Endodermal cell (in vitro differentiated cells): ENCODE measurements at regions not wholly inside any gene's neighbourhood (a gene's known extent, or its start where the extent isn't known, plus 50 kb on each side); places are given as distances from the start of the nearest gene placed in this dataset.

Experiments
- DNase-seq: peaks from one replicate; pipeline ENCODE4 v3.0.0-alpha.2; 2017
- H3K27ac ChIP-seq: 2 replicates; pipeline ENCODE4 v1.5.1; 2013; ENCODE audit warnings: mild to moderate bottlenecking, low read depth, low read length, moderate library complexity
- H3K27me3 ChIP-seq: 2 replicates; pipeline ENCODE4 v1.6.1; 2013; ENCODE audit warnings: mild to moderate bottlenecking, low read length, moderate library complexity; ENCODE audit not compliant: insufficient read depth, control insufficient read depth, poor library complexity, severe bottlenecking
- H3K36me3 ChIP-seq: 2 replicates; pipeline ENCODE4 v1.7.0; 2013; ENCODE audit warnings: mild to moderate bottlenecking, low read length, moderate library complexity; ENCODE audit not compliant: control insufficient read depth, insufficient read depth
- H3K4me1 ChIP-seq: one replicate; pipeline ENCODE4 v1.7.0; 2013; ENCODE audit warnings: low read length; ENCODE audit not compliant: control insufficient read depth, insufficient read depth
- H3K4me3 ChIP-seq: 2 replicates; pipeline ENCODE4 v1.5.1; 2013; ENCODE audit warnings: mild to moderate bottlenecking, low read length, moderate library complexity
- H3K9ac ChIP-seq: 2 replicates; pipeline ENCODE4 v1.6.1; 2013; ENCODE audit warnings: mild to moderate bottlenecking, low read length, moderate library complexity; ENCODE audit not compliant: poor library complexity, severe bottlenecking; ENCODE audit errors: extremely low read depth
- H3K9me3 ChIP-seq: 2 replicates; pipeline ENCODE4 v1.6.1; 2013; ENCODE audit warnings: mild to moderate bottlenecking, low read length, moderate library complexity; ENCODE audit not compliant: control insufficient read depth
- H3K27ac Mint-ChIP-seq: 2 replicates; pipeline ENCODE4 v1.8.0; 2020; ENCODE audit warnings: mixed read lengths
- H3K27me3 Mint-ChIP-seq: 2 replicates; pipeline ENCODE4 v1.8.0; 2021; ENCODE audit warnings: mild to moderate bottlenecking, mixed read lengths; ENCODE audit not compliant: insufficient read depth
- H3K36me3 Mint-ChIP-seq: 2 replicates; pipeline ENCODE4 v1.8.0; 2020; ENCODE audit warnings: low read depth, mixed read lengths
- H3K4me1 Mint-ChIP-seq: 2 replicates; pipeline ENCODE4 v1.8.0; 2020; ENCODE audit warnings: mixed read lengths
- H3K4me3 Mint-ChIP-seq: 2 replicates; pipeline ENCODE4 v1.8.0; 2020; ENCODE audit warnings: mild to moderate bottlenecking, moderate library complexity, mixed read lengths
- H3K9me3 Mint-ChIP-seq: 2 replicates; pipeline ENCODE4 v1.8.0; 2020; ENCODE audit warnings: mild to moderate bottlenecking, mixed read lengths
- CTCF ChIP-seq: fragments of 200-600 bp; sonication (generic); conservative IDR thresholded peaks from 2 replicates; pipeline ENCODE4 v1.5.0; 2021; ENCODE audit warnings: antibody characterized with exemption, mild to moderate bottlenecking
- WGBS, 2 experiments: methylation state at CpG; one replicate each; pipeline versions ENCODE4 v1.1.5 to v1.1.7; 2013; ENCODE audit warnings: missing lambda C conversion rate in 2 of 2, mixed read lengths in 1 of 2; ENCODE audit not compliant: insufficient coverage in 1 of 2, insufficient read length in 1 of 2; 5-methylcytosine and 5-hydroxymethylcytosine counted together

DNA sequence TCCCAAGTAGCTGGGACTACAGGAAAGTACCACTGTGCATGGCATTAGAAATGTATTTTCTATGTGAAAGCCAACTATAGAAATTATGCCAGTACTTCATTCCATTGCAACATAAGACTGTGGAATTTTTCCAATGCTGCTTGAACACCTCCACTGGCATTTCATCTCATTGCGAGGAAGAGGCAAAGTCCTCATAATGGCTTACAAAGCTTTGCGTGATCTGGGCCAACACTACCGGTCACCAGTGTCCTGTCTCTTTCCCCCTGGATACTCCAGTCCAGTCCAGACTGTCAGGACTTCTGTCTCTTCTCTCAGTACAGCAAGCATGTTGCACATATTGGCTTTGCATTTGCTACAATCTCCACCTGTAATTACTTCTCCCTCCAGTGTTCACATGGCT is 223.5 kb downstream of the GPD2 start:
- DNase-seq, result no peak
- peaks cover 12% of the 10 kb centered on the region for H3K9me3 Mint-ChIP-seq
- WGBS, 2 experiments, result 88 to 93% methylated on average over 3 of the region's 3 CpGs

GRCh38 chr2:156663757-156664409 is 227.7 kb downstream of the GPD2 start:
- H3K36me3 ChIP-seq, result no peaks in the 10 kb centered on the region
- TF ChIP-seq CTCF, result no peak
- H3K27me3 ChIP-seq, result no peaks in the 10 kb centered on the region
- no peak overlapping the region for H3K27ac ChIP-seq
- H3K27ac Mint-ChIP-seq, result no peak overlapping the region
- WGBS, 2 experiments, result 67% methylated on average over 1 of the region's 1 CpG; no CpG with 5 or more reads in 1 of the 2 experiments
- H3K9me3 Mint-ChIP-seq, result peaks cover 39% of the 10 kb centered on the region
- H3K9me3 ChIP-seq, result peaks cover 14% of the 10 kb centered on the region
- no peak overlapping the region for H3K4me3 ChIP-seq
- peaks cover 10% of the 10 kb centered on the region for H3K4me1 Mint-ChIP-seq
- peaks cover 11% of the 10 kb centered on the region for H3K36me3 Mint-ChIP-seq
- no peak overlapping the region for H3K9ac ChIP-seq
- no peaks in the 10 kb centered on the region for H3K4me1 ChIP-seq
- H3K27me3 Mint-ChIP-seq, result no peaks in the 10 kb centered on the region
- DNase-seq, result no peak
- H3K4me3 Mint-ChIP-seq, result no peak overlapping the region

More for the DNA sequence above, 223.5 kb downstream of the GPD2 start:
- H3K27me3 ChIP-seq, result no peaks in the 10 kb centered on the region
- H3K27ac Mint-ChIP-seq, result no peak overlapping the region
- H3K4me3 Mint-ChIP-seq, result no peak overlapping the region
- TF ChIP-seq CTCF, result no peak
- H3K27ac ChIP-seq, result no peak overlapping the region
- no peaks in the 10 kb centered on the region for H3K36me3 ChIP-seq
- H3K4me1 ChIP-seq, result no peaks in the 10 kb centered on the region
- H3K9me3 ChIP-seq, result no peaks in the 10 kb centered on the region
- peaks cover 12% of the 10 kb centered on the region for H3K4me1 Mint-ChIP-seq
- H3K36me3 Mint-ChIP-seq, result no peaks in the 10 kb centered on the region
- H3K4me3 ChIP-seq, result no peak overlapping the region
- no peaks in the 10 kb centered on the region for H3K27me3 Mint-ChIP-seq
- H3K9ac ChIP-seq, result no peak overlapping the region

- H3K9me3 Mint-ChIP-seq, result peaks cover 42% of the 10 kb centered on the region
- no peaks in the 10 kb centered on the region for H3K36me3 ChIP-seq
- no peak overlapping the region for H3K9ac ChIP-seq
- peaks cover 14% of the 10 kb centered on the region for H3K9me3 ChIP-seq
- no peak overlapping the region for H3K4me3 ChIP-seq
- H3K27ac ChIP-seq, result no peak overlapping the region
- H3K4me3 Mint-ChIP-seq, result no peak overlapping the region
- TF ChIP-seq CTCF, result no peak
- peaks cover 11% of the 10 kb centered on the region for H3K36me3 Mint-ChIP-seq
- H3K27me3 ChIP-seq, result no peaks in the 10 kb centered on the region
- H3K4me1 Mint-ChIP-seq, result peaks cover 11% of the 10 kb centered on the region
- H3K27me3 Mint-ChIP-seq, result no peaks in the 10 kb centered on the region
- no peak for DNase-seq
- WGBS, 2 experiments, result 98 to 100% methylated on average over 1 to 2 of the region's 4 CpGs
- no peaks in the 10 kb centered on the region for H3K4me1 ChIP-seq
- no peak overlapping the region for H3K27ac Mint-ChIP-seq
These were observed 230.1 kb downstream of the GPD2 start for GRCh38 chr2:156666130-156666785.
